DMS 273 treated with DMSO at 0.1 percent for 48 hours (cell line): ENCODE measurements at regions not wholly inside any gene's neighbourhood (a gene's known extent, or its start where the extent isn't known, plus 50 kb on each side); places are given as distances from the start of the nearest gene placed in this dataset.

Experiments
- DNase-seq: peaks from one replicate; lab custom pipeline; 2025; lab: John Stamatoyannopoulos, UW

DNA sequence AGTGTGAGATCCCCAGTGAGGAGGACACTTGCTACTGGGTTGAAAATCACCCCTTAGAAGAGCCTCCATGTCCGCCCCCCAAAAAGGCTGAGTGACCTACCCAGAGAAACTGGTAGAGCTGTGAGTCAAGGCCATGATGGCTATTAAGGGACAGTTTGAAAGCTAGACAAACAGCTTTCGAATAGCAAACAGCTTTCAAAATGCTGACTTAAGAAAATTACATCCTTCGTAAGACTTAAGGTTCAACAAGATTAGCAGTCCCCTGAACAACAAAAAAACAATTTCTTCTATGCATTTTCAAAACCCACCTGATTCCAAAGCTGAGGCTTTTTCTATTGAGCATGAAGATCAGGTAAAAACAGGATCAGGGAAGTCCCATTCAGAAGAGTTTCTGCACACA lies 269.7 kb upstream of the SOX2 start:
- no peak for DNase-seq

DNA sequence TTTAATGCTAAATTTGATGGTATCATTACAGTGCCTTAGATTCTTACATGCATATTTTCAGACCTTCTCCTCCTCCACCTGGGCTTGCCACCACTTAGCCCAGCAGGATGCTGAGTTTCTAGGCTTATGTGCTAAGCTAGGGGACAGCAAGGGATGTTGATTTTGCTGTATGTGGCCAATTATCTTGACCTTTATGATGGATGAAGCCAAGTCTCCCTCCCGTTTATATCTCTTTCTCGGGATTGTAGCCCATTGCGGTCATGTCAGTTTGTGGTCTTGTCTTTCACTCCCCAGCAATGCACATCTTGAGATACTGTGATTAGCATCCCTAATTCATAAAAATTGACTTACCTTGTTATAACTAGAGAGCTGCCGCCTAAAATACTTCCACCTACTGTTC lies 278.7 kb upstream of the SOX2 start:
- DNase-seq, result no peak

DNA sequence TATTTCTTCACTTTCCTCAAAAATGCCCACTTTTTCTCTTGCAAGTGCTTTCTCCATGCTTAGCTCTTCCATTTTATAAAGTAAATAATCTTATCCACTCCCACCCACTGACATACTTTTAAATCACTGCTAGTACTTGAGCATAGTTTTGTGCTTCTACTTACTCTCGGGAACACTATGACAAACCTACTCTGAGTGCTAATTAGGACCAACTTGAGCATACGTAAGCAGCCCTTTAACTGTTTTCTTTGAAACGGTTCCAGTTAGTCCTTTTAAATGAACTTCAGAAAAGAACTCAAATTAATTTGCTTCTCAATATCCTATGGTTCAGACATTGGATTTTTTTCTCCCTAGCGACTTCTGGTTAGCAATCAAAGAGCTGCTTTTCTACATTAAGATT lies 280.0 kb upstream of the SOX2 start:
- DNase-seq, result no peak

GRCh38 chr3:181425074-181425473 lies 286.7 kb upstream of the SOX2 start:
- no peak for DNase-seq

DNA sequence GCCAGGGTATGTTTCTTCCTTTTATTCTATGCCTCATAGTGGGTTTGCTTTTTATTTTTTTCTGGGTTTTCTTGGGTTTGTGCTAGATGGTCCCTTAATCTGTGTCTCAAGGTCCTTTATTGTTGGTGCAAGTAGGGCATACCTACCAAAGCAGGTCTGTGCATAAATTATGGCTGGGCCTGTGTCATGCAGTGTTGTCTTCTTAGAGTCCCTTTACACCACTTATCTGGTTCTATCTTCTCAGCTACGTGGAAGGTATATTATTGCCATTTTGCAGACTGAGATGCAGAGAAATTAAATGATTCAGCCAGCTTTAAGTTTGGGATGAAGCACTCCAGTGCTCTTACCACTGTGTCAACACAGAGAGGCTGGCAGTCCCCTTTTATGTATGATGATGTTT lies 293.5 kb upstream of the SOX2 start:
- DNase-seq, result no peak

- no peak for DNase-seq
Measured at GRCh38 chr3:181417748-181418147, 294.0 kb upstream of the SOX2 start.

GRCh38 chr3:181410870-181411269 lies 300.9 kb upstream of the SOX2 start:
- DNase-seq, result no peak

- DNase-seq, result no peak
Measured at GRCh38 chr3:181403876-181404660, 307.7 kb upstream of the SOX2 start.

DNA sequence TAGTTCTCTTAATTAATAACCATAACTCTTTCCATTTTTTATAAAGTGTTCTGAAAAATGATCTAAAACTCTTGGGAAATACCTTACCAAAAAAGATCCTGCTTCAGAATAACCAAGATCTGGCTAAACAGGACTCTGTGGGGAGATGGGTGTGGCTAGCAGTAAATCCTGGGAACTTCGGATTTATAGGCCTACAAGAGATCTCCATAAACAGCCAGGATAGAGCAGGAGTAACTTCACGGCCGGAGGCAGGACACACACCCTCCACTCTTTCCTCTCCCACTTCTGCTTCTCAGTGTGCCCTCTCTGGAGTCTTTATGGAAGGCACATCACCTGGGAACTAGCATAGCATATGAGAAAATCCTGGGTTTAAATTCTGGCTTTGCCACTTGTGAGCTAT lies 309.4 kb upstream of the SOX2 start:
- DNase-seq, result no peak

DNA sequence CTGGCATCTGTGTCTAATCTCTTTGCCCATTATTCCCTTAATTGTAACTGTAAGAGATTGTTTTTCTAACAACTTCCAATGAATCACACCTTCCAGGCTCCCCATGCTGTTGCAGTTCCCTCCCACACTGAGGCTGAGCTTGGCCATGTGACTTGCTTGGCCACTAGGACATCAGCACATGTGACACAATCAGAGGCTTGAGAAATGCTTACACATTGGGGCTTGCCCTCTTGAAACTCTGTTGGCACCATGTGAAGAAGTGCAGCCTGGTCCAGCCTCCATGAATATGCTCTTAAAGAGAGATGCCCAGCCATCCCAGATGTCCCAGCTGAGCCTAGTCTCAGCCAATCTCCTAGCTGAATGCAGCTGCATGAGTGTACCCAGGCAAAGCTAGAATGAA lies 326.8 kb upstream of the SOX2 start:
- DNase-seq, result no peak

DNA sequence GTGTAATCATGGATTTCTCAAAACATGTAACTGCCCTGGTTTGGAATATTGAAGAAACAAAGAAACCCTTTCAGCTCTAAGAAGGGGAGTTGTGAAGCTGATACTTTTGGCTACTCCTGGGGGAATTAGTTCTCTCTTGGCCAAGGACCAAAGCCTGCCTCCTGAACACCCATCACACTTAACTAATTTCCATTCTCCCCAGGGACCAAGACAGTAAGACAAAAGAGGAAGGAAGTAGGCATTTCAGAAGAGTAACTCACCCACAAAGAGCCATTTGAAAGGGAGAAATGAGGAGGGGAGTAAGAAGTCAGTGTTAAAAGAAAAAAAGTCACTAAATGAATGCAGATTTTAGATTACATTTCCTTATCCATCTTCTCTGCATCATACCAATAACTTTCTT lies 328.0 kb upstream of the SOX2 start:
- no peak for DNase-seq

GRCh38 chr3:181383201-181383600 lies 328.5 kb upstream of the SOX2 start:
- DNase-seq, result no peak

DNA sequence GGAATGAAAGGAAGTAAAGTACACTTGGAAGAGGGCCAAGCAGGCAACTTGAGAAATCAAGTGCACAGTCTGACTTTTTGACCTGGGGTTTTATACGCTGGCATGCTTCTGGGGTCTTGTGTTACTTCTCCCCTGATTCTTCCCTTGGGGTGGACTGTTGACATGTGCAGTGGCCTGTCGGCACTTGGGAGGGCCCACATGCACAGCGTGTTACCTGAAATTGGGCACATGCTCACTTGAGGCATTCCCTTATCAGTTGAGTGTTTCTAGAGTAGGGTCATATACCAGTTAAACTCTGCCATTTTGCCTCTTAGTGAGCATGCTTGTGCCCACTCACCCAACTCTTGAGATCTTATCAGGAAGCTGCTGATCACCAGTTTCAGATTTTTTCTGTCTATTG lies 329.1 kb upstream of the SOX2 start:
- no peak for DNase-seq

GRCh38 chr3:181379278-181379677 lies 332.4 kb upstream of the SOX2 start:
- DNase-seq, result no peak

DNA sequence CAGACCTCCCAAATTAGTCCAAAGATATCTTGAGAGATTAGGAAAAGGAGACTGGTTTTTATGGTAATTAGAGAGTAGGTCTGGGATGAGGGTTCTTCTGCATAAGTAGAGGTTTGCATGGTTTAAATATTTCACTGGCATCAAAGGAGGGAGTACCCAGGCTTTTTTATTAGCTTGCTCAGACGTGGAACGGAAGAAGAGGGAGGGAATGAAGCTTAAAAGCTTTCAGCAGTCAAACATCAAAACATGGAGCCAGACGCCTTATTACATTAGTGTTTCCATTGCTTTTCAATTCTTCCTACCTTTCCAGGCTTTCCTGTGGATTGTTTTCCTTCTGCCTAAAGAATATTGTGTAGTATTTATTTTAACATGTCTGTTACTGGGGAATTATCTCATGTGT lies 342.1 kb upstream of the SOX2 start:
- no peak for DNase-seq

DNA sequence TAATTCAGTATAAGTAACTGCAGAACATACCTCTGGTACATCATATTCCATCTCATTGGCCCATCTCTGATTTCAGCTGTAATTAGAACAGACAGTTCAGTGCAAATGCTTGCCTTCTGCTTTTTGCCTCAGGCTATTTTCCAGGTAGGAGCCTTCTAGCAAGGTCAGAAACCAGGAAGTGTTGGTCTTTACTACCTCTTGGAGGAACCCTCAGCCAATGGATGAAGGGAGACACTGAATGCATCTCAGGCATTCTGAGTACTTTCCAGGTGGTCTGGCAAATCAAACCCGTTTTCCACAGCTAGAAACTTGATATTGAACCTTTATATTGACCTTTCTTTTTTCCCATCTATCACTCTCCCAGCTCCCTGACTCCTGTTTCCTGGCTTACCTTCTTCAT lies 348.5 kb upstream of the SOX2 start:
- DNase-seq, result no peak

GRCh38 chr3:181362378-181362777 lies 349.3 kb upstream of the SOX2 start:
- peak; percentile 85 for DNase-seq

DNA sequence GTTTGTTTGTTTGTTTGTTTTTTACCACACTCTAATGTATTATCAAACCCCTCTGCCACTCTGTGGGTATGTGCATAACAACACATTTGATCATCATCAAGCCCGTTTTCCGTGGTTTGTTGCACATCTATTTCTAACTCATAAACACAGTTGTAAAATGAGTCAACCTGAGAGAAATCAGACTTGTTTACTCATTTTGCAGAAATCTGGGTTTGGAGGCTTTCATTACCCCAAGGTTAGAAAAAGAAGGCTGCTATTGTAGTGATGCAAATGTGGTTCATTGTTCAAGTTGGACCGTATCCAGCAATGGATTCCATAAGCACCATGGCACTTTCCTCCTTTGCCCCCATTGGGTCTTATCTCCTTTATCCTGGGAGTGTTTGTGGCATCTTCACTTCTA lies 353.2 kb upstream of the SOX2 start:
- no peak for DNase-seq

- no peak for DNase-seq
Measured at GRCh38 chr3:181358060-181358459, 353.7 kb upstream of the SOX2 start.

DNA sequence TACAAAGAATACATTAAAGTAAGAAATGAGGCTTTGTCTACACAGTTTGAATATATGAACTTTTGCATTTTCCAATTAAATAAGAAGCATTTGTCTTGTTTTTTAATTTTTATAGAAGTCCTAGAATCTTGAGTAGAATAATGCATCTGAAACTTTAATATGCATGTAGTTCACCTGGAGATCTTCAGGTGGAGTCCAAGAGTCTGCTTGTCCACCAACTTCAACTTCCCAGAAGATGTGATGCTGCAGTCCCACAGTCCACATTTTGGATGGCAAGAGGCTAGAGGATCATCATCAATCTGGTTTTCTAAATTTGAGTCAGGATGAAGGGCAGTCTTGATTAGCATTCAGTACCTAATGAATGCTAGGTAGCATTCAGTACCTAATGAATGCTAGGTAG lies 357.6 kb upstream of the SOX2 start:
- DNase-seq, result no peak

DNA sequence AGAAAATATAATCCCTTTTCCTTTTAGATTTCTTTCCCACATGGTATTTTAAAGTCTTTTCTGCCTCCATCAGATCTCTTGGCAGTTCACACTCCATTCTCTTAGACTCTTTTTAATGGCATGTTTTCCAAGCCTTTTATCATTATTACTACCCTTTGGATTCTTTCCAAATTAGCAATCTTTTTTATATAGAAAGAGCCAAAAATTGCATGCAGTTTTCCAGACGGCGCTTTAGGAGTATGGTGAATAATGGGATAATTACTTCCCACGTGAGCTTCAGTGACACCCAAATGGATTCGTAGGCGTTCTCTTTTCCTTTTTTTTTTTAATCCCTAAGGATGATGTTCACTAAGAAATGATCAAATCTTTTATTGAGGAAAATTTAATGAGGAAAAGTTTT lies 354.8 kb upstream of the DNAJC19 start:
- DNase-seq, result no peak

GRCh38 chr3:181336597-181336996 lies 347.1 kb upstream of the DNAJC19 start:
- no peak for DNase-seq

DNA sequence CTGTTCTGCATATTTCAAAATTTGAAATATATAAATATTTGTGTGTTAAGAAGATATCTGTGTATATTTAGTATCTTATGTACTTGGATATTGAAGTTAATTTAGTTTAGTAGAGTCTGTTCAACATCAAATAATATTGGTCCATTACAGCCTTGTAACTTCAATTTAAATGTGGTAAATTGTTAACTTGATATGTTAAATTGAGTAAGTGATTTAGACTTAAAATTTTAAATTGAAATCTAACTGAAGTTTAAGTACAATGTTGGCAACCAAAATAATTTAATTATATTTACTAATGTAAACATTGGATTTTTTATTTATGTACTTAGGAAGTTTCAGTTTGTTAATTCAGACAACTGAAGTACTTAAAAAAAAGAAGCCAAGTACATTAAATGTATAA lies 343.9 kb upstream of the DNAJC19 start:
- DNase-seq, result no peak

GRCh38 chr3:181330821-181331563 lies 341.5 kb upstream of the DNAJC19 start:
- no peak for DNase-seq
